Stimulated activated CD4-positive, alpha-beta T cell treated with anti-CD3 and anti-CD28 coated beads, Interleukin-15, amount 100 ng/mL, for 48 hours (primary cell): ENCODE measurements at regions not wholly inside any gene's neighbourhood (a gene's known extent, or its start where the extent isn't known, plus 50 kb on each side); places are given as distances from the start of the nearest gene placed in this dataset.
"Not testable (repeated sequence)": the region's sequence is repeated elsewhere in the genome, so short reads cannot be mapped to it uniquely, and the experiment has no call there.

ENCODE experiments used
- DNase-seq, 2 donors: peaks; one replicate each; pipeline ENCODE4 v3.0.0-alpha.2; 2020; ENCODE audit warnings: low read depth in 2 of 2

DNA sequence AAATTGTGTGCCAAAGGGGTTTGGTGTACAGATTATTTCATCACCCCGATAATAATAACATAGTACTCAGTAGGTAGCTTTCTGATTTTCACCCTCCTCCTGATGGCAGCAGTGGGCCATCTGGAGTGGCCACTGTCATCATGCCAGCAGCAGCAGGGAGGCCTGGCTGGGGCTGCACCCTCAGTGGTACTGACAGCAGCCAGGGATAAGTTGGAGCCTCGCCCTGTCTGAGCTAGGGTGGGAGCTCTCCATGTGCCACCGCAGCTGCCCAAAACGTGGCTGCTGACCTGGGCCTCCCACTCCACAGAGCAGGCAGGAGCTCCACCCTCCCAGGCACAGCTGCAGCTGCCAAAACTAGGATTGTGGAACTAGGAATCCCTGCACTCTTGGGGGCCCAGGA, 700.8 kb upstream of the KCND2 start:
- DNase-seq: no peak

DNA sequence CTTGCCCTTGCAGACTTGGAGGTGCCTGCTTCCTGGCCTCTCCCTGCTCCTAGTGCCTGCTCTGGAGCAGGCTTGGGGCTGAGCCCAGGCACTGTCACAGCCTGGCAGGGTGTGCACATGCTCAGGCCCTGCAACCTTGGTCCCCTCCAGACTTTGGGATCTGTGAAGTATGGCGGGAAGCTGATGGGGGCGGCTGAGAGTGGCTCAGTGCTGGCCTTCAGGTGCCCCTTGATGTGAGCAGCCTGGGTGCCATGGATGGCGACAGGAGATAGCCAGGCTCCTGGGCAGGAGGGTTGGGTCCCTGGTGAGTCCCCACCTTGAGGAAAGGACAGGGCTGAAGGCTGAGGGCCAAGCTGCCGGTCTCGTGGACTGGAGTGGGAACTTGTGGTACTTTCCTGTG, 700.4 kb upstream of the KCND2 start:
- no peak for DNase-seq

DNA sequence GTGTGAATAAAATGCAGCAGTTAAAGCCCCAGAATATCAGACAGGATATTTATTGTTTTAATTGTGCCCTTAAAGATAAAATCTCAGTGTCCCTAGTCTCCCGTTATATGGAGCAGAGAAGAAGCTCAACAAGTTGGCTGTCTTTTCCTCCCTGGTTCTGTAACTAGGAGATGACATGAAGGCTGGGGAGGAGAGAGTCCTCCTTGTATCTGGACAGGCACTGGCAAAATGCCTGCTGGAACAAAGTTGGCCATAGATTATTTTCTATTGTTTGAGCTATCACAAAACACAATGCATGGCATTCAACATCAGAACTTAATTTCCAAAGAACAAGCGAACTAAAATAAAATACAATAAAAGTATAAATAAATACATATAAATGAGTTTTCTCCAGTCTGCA, 694.9 kb upstream of the KCND2 start:
- DNase-seq: no peak

DNA sequence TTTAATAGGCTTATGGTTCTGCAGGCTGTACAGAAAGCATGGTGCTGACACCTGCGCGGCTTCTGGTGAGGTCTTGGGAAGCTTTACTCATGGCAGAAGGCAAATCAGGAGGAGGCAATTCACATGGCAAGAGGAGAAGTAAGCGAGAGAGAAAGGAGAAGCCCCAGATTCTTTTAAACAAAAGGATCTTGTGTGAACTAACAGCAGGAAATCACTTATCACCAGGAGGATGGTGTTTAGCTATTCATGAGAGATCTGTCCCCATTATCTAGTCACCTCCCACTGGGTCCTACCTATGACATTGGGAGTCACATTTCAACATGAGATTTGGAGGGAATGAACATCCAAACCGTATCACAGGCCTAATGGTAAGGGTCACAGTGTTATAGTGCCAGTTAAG, 678.0 kb upstream of the KCND2 start:
- no peak for DNase-seq

DNA sequence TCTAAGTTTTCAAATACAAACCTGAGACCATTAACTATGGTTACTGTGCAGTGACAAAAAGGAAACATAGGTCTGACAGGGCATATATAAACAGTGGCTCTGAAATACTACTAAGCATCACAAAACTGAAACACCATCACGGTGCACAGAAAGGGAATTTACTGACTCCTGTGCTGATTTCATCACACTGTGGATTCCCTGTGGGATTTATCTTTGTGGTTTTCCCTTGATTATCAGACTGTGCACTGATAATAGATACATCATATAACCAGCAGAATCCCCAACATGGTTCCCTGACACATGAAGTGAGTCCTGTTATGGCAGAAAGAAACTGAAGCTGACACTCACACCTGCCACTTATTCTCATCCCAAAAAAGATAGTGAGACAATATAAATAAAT, 676.3 kb upstream of the KCND2 start:
- DNase-seq: no peak

DNA sequence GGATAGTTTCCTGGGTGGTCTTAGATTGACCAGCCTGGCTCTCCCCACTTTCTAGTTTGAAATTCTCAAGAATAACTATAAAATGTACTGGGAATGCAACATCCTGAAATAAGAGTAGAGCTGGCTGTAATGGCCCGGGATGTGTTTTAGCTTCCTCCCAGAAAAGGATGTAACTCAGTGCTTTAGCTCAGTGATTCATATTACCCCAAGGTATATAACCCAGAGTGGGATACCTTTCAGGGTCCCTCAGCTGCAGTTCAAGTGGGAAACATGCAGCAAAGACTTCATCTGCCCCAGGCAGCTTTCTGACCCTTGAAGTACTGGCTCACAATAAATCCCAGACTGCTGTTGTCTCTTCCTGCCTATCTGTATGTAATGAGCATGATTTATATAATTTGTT, 666.7 kb upstream of the KCND2 start:
- no peak for DNase-seq

DNA sequence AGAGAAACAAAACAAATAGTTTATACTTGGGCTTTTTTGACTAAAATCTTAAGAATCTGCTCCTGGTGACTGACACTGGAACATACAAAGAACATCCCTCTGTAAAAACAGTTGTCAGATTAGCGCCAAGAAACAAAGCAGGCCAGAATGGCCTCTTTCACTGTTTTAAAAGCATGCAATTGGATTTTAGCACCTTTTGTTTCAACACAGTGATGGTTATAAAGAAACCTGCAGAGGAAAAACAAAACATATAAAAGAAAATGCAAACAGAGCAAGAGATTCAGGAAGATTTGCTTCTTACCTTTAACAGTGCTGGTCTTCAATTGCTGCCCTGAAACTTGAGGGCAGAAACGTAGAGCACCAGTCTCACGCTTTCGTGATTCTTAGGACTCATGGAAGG, 652.2 kb upstream of the KCND2 start:
- DNase-seq: no peak

DNA sequence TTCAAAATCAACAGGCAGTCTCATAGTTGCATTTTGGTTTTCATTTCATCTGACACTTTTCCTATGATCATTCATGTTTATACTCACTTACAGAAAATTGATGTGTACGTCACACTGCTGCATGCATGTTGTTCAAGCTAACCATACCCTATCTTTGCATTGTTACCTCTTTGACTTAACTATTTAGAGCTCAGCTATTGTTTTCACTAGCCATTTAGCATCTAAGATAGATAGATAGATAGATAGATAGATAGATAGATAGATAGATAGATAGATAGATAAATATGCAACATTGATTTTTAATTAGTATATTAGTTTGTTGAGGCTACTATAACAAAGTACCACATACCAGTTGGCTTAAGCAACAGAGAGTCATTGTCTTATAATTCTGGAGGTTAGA, 649.5 kb upstream of the KCND2 start:
- no peak for DNase-seq

DNA sequence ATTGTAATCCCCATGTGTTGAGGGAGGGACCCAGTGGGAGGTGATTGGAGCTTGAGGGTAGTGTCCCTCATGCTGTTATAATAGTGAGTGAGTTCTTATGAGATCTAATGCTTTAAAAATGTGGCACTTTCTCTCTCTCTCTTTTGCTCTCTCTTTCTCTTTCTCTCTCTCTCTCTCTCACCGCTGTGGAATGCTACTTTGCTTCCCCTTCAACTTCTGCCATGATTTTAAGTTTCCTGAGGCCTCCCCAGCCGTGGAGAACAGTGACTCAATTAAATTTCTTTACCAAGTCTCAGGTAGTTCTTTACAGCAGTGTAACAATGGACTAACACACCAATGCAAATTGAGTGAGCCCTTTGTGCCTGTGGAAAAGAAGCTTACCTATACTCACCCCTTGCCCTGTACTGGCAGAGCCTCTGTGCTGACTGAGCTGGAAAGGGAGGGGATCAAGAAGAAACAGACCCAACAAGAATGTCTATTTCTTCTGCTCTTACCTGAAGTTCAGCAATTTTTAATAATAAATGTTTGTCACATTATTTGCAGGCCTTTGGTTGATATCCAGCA, 642.5 kb upstream of the KCND2 start:
- no peak for DNase-seq

DNA sequence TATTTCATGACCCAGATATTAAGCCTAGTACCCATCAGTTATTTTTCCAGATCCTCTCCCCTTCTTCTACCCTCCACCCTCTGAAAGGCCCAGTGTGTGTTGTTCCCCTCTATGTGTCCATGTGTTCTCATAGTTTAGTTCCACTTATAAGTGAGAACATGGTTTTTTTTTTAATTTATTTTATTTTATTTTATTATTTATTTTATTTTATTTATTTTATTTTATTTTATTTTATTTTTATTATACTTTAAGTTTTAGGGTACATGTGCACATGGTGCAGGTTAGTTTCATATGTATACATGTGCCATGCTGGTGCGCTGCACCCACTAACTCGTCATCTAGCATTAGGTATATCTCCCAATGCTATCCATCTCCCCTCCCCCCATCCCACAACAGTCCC, 639.2 kb upstream of the KCND2 start:
- DNase-seq: not testable (repeated sequence)

DNA sequence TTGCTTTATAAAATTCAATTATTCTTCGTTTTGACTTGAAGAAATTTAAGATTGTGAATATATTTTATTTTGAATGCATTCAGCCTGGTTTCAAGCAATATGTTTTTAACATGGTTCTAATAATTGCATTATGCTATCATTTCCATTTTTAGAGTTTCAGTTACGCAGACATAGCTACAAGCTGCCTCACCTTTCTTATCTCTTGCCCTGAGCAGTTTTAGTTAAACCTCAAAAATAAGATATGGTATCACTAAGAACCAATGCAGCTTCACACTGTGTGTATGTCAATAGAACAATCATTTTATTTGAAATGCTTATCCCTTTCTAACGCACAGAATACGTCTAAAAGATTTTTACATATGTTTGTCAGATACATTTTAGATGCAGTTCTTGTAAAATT, 632.6 kb upstream of the KCND2 start:
- DNase-seq: no peak

DNA sequence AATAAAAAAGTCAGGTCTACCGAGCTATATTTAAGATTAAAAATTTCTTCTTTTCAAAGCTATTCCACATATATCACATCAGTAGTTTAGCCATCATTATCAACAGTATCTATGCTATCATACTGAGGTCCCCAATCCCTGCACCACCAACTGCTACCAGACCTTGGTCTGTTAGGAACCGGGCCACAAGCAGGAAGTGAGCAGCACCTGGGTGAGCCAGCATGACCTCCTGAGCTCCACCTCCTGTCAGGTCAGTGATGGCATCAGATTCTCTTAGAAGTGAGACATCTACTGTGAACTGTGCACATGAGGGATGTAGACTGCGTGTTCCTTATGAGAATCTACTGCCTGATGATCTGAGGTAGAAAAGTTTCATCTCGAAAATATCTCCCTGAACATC, 632.1 kb upstream of the KCND2 start:
- DNase-seq: no peak

DNA sequence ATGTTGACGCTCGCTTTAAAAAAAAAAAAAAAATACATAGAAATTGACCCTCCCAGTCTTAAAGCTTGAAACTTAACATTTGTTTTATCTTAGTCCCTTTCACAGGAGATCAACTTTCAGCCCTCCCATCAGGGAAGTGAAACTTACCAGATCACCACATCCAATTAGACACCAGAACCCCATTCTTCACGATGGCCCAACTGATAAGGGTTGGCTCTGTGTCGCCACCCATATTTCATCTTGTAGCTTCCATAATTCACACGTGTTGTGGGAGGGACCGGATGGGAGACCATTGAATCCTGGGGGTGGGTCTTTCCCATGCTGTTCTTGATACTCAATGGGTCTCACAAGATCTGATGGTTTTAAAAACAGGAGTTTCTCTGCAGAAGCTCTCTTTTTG, 629.4 kb upstream of the KCND2 start:
- DNase-seq: no peak

DNA sequence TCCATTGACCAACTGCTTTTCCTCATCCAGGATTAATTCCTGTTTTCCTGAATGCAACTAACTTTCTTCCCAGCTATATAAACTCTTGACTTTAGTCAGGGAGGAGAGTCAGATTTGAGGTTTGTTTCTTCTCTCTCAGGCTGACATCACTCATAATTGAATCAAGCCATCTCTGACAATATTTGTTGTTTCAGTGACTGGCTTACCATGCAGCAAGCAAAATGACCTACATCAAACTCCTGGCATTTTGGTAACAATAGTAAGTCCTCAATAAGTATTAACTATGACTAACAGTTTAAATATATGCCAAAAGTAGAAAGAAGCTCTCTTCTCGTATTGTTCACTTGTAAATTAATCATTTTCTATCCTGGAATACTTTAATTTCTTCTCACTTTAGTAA, 625.7 kb upstream of the KCND2 start:
- no peak for DNase-seq

DNA sequence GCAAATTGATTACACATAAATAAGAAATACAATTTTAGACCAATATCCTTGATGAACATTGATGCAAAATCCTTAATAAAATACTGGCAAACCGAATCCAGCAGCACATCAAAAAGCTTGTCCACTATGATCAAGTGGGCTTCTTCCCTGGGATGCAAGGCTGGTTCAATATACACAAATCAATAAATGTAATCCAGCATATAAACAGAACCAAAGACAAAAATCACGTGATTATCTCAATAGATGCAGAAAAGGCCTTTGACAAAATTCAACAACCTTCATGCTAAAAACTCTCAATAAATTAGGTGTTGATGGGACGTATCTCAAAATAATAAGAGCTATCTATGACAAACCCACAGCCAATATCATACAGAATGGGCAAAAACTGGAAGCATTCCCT, 624.2 kb upstream of the KCND2 start:
- not testable (repeated sequence) for DNase-seq

DNA sequence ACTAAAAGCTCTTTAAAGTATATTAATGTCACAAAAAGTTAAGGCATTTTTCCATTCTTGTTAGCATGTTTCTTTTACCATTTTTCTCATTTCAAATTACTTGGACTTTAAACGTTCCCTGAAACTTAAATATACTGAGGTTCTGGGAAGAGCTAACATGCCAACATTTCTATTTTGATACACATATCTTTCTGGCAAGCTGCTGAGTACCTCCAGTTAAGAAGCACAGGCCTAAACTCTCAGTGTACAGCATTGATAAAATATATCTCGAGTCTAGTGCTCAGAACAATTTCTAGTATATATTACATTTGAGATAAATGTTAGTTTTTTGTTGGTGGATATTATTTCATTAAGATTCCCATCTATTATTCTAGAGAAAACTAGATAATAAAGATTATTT, 612.9 kb upstream of the KCND2 start:
- DNase-seq: no peak

DNA sequence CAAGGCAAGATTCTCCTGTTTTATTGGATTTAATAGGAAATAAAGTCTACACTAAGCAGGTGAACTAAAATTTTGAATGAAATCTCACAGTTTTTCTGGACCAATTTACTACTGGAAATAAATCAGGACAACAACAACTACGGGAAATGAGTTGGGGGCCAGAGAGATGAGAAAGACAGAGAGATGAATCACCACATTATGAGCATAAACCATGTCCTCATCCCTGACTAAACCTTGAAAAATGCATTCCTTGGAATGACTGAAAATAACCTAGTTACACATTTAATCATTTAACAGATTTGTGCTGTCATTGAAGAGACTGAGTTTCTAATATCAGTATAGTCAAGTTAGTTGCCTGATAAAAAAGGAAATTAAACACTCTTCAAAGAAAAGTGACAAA, 608.4 kb upstream of the KCND2 start:
- no peak for DNase-seq

DNA sequence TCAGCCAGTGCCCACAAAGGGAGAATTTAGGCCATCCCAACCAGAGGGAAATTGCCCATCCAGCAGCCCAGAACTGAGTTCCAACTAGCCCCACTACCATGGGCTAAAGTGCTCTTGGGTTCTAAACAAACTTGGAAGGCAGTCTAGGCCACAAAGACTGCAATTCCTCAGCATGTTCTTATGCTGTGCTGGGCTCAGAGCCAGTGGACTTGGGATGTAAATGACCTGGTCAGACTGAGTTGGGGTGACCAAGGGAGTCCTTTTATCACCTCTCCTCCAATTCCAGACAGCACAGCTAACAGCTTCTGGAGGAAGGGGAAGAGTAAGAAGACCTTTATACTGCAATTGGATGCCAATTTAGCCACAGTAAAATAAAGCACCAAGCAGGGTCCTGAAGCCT, 607.2 kb upstream of the KCND2 start:
- no peak for DNase-seq

DNA sequence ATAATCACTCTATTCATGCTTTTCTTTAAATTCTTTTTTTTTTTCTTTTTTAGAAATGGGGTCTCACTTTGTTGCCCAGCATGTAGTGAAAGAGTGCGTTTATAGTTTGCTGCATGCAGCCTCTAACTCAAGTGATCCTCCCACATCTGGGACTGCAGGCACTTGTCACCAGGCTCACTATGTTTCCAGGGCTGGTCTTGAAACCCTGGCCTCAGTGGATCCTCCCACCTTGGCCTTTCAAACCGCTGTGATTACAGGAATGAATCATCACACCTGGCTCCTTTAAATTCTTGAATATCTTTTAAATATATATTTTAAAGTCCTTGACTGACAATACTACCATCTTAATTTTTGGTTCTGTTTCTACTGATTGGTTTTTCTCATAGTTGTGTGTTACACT, 591.6 kb upstream of the KCND2 start:
- no peak for DNase-seq

DNA sequence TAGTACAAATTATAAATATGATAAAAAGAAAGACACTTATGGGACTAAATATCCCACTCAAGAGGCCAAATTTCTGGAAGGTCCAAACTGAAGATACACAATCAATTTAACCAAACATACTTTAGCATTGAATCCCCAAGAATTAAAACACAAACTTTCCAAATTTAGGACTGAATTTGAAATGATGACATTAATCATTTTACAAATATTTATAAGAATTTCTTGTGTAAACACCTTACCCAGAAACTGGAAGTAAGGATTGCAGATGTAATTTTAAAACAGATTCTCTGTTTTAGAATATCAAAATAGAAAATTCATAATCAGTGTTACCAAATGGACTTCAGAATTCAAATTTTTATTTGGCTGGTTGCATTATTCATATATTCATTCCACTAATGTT, 588.2 kb upstream of the KCND2 start:
- DNase-seq: no peak

DNA sequence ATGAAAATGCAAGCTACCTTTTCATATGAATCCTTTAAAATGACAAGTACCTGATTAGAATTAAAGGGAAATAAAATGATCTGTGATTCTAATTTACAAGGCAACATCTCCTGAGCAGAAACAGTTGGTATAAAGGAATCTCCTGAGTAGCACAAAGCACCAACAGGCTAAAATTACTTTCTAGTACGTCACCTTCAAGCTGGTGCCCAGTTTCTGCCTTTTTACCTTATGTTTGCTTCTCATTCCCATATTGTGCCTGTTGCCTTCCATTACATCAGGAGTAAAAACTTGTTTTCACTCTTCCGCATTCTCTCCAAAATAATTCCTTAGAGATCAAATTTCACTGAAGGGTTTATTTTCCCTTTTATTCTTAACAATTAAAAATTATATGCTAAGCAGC, 587.1 kb upstream of the KCND2 start:
- DNase-seq: no peak

DNA sequence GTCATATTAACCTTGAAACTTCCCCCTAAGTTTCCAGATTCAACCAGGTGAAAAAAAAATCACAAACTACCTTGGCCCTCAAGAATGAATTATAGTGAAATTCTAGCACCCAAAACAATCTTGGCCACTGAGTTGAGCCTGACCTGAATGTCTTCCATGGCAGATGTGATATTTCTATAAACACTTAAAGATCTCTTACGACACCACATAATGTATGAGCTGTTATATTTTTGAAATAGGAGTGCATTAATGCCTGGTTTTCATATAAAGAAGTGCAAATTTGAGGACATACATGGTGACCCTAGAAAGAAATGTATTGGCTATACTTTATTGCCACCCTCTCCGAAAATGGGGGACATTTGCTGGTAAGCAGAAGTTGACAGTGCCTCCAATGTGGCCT, 584.1 kb upstream of the KCND2 start:
- no peak for DNase-seq

DNA sequence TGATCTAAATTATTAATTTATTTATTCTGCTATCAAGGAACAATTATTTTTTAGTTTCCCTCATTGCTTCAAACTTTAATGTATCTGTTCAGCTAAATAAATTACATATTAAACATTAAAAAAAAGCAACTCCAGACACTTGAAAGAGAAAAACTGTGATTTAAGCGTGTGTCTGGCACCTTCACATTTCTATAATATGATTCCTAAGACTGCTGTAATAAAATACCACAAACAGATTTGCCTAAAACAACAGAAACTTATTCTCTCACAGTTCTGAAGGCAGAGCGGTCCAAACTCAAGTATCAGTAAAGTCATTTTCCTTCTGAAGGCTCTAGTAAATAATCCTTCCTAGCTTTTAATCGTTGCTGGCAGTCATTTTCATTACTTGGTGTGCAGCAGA, 580.4 kb upstream of the KCND2 start:
- no peak for DNase-seq

DNA sequence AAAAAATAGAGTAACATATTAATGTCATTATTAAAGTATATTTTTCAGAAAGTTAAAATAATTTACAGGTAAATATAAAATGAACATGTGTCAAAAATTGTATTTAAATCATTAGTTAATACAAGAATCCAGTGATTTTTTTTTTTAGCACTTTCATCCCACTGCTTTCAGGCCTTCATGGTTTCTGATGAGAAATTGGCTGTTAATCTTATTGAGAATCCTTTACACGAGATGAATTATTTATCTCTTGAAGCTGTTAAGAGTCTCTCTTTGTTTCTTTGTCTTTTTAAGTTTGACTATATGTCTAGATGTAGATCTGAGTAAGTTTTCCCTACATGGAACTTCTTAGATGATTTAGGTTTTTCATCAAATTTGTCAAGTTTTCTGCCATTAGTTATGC, 578.5 kb upstream of the KCND2 start:
- DNase-seq: no peak

DNA sequence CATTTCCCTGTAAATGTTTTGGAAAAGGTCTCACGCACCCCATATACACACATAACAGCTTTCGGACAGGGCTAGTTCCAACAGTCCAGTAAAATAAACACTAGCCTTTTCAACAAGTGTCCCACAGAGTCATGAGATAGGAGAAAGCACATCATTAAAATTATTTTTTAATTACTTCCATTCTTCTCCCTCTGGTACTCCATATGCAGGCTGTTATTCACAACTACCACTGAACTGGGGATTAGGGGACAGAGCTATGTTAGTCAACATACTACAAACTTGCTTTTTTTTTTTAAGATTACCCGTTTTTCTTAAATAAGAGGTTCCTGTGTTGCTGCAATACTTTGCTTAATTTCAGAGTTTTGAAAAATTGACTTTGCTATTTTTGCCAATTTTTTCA, 576.6 kb upstream of the KCND2 start:
- no peak for DNase-seq
